Thyroid gland (tissue), 4 donors: ENCODE measurements at regions not wholly inside any gene's neighbourhood (a gene's known extent, or its start where the extent isn't known, plus 50 kb on each side); places are given as distances from the start of the nearest gene placed in this dataset.

Experiments
- DNase-seq, 2 donors: peaks; one replicate each; pipeline ENCODE4 v3.0.0-alpha.2; 2019
- H3K27ac ChIP-seq, 3 donors: fragments of 200-600 bp; sonication (generic); 1 replicate in 2 of 3; 2 replicates in 1 of 3; pipeline ENCODE4 v1.5.1; 2016 to 2019; ENCODE audit warnings: mild to moderate bottlenecking in 1 of 3, moderate library complexity in 1 of 3
- H3K27me3 ChIP-seq: fragments of 200-600 bp; sonication (generic); one replicate; pipeline ENCODE4 v1.5.1; 2019
- H3K36me3 ChIP-seq, 2 donors: fragments of 200-600 bp; sonication (generic); one replicate each; pipeline ENCODE4 v1.5.1; 2016 to 2019
- H3K4me1 ChIP-seq, 2 donors: fragments of 200-600 bp; sonication (generic); one replicate each; pipeline ENCODE4 v1.5.1; 2017 to 2019
- H3K4me3 ChIP-seq, 3 donors: fragments of 200-600 bp; sonication (generic); replicated peaks in 1 of 3; 1 replicate in 2 of 3; 2 replicates in 1 of 3; pipeline ENCODE4 v1.5.1; 2016; ENCODE audit warnings: mild to moderate bottlenecking in 1 of 3
- H3K9me3 ChIP-seq: fragments of 200-600 bp; sonication (generic); one replicate; pipeline ENCODE4 v1.5.1; 2017
- CTCF ChIP-seq, 6 experiments: fragments of 200-600 bp in 3 of 6; fragments of 450-650 bp in 3 of 6; sonication (generic) in 3 of 6; IDR thresholded peaks; one replicate each; pipeline ENCODE4 v1.5.1; 2016 to 2019; ENCODE audit warnings: antibody characterized with exemption in 6 of 6, mild to moderate bottlenecking in 2 of 6, inconsistent platforms in 1 of 6, moderate library complexity in 1 of 6
- POLR2A ChIP-seq, 2 donors: fragments of 450-650 bp; IDR thresholded peaks; one replicate each; pipeline ENCODE4 v1.6.1; 2017; ENCODE audit warnings: antibody characterized with exemption in 2 of 2, mild to moderate bottlenecking in 2 of 2, moderate library complexity in 1 of 2
- WGBS, 2 donors: methylation state at CpG; one replicate each; pipeline ENCODE4 v1.1.5; 2017; 5-methylcytosine and 5-hydroxymethylcytosine counted together
- intact Hi-C: fragments of 100-400 bp; cut with DNase I; formaldehyde crosslinking; loops from one replicate; pipeline ENCODE4 v1.15.1; 2023

DNA sequence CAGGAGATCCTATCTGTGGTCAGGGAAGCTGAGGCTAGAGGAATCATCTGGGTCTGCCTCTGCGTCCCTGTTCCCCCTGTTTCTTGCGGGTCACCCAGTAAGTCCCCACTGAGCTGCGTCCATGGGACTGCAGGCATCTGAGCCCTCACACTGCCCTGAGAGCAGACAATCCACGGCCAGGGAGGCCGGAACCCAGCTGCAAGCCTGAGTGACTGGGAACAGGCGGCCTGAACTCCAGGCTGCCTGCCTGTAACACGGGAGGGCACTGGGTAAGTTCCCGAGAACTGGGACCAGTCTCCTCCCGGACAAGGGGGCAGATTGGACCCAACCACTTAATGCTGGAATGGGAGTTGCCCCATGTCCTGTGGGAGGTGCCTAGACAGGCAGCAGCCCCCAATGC is 727.4 kb downstream of the BRD1 start:
- 65 to 69% methylated on average over 3 to 9 of the region's 9 CpGs for WGBS, 2 donors

DNA sequence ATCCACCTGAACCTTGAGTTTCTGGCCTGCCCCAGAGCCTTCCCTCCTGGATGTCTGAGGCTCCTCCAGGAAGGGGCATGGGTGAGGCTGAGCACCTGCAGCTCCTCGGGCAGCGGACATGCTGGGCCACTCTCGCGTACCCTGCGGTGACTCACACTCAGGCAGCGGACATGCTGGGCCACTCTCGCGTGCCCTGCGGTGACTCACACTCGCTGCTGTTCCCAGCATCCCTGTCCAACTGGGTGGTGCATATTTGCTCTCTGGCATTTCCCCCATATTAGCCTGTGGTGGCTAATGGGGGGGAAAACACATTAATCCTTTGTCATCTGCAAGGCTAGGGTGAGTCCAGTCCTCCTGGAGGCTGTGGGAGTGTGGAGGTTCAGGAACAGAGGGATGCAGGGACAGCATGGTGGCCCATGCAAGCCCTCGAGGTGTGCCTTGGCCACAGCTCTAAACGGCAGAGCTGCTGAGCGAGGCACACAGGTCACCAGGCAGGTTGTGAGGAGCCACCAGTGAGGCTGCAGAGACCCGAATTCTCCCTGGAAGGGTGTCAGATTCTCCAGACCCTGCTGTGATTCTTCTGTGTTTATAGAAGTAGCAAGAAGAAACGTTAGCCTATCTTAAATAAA is 728.1 kb downstream of the BRD1 start:
- no peaks in the 10 kb centered on the region for H3K9me3 ChIP-seq
- H3K27ac ChIP-seq = no peak overlapping the region
- H3K36me3 ChIP-seq = no peaks in the 10 kb centered on the region
- TF ChIP-seq CTCF (IDR thresholded peaks at IDR 0.05) = no peak
- no peak for TF ChIP-seq POLR2A (IDR thresholded peaks at IDR 0.05)
- no peaks in the 10 kb centered on the region for H3K27me3 ChIP-seq
- H3K4me1 ChIP-seq = no peaks in the 10 kb centered on the region
- no peak overlapping the region for H3K4me3 ChIP-seq
- no peak for DNase-seq
- WGBS, 2 donors = 80 to 83% methylated on average over 15 of the region's 15 CpGs
- intact Hi-C loops = no loop called here

More for the DNA sequence above, 727.4 kb downstream of the BRD1 start:
- Histone ChIP-seq H3K36me3 (no peaks in the 10 kb centered on the region), H3K9me3 (no peaks in the 10 kb centered on the region), H3K4me1 (no peaks in the 10 kb centered on the region), H3K27ac (no peak overlapping the region), H3K4me3 (no peak overlapping the region), H3K27me3 (no peaks in the 10 kb centered on the region)
- TF ChIP-seq CTCF (IDR thresholded peaks at IDR 0.05) = no peak
- no peak for TF ChIP-seq POLR2A (IDR thresholded peaks at IDR 0.05)
- DNase-seq = no peak
- intact Hi-C loops = no loop called here

GRCh38 chr22:49099089-49099488 is 728.6 kb downstream of the BRD1 start:
- DNase-seq = no peak
- no peak overlapping the region for H3K4me3 ChIP-seq
- TF ChIP-seq POLR2A (IDR thresholded peaks at IDR 0.05) = no peak
- TF ChIP-seq CTCF (IDR thresholded peaks at IDR 0.05) = no peak
- H3K9me3 ChIP-seq = no peaks in the 10 kb centered on the region
- no peaks in the 10 kb centered on the region for H3K4me1 ChIP-seq
- H3K27ac ChIP-seq = no peak overlapping the region
- H3K36me3 ChIP-seq = no peaks in the 10 kb centered on the region
- intact Hi-C loops = no loop called here
- no peaks in the 10 kb centered on the region for H3K27me3 ChIP-seq
- 90 to 91% methylated on average over 12 to 14 of the region's 14 CpGs for WGBS, 2 donors

DNA sequence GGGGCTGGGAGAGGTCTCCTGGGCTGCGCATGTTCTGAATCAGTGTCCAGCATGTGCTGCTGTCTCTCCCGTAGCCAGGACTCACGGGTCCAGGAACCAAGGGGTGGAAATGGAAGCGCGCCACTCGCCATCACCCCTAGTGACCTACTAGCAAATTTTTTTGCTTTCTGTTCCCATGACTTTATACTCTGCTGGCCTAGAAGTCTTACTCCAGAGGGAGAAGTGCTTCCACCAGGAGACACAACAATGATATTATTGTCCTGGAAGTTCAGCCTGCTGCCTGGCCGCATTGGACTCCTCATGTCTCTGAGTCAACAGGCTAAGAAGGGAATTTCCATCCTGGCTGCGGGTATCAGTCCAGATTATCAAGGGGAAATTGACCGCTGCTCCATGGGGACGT is 729.7 kb downstream of the BRD1 start:
- DNase-seq = no peak
- H3K36me3 ChIP-seq = no peaks in the 10 kb centered on the region
- H3K27ac ChIP-seq = no peak overlapping the region
- no peaks in the 10 kb centered on the region for H3K4me1 ChIP-seq
- no peak overlapping the region for H3K4me3 ChIP-seq
- H3K27me3 ChIP-seq = no peaks in the 10 kb centered on the region
- TF ChIP-seq POLR2A (IDR thresholded peaks at IDR 0.05) (no peak), CTCF (IDR thresholded peaks at IDR 0.05) (no peak)
- intact Hi-C loops = no loop called here
- WGBS, 2 donors = 78 to 87% methylated on average over 9 to 10 of the region's 10 CpGs
- no peaks in the 10 kb centered on the region for H3K9me3 ChIP-seq

DNA sequence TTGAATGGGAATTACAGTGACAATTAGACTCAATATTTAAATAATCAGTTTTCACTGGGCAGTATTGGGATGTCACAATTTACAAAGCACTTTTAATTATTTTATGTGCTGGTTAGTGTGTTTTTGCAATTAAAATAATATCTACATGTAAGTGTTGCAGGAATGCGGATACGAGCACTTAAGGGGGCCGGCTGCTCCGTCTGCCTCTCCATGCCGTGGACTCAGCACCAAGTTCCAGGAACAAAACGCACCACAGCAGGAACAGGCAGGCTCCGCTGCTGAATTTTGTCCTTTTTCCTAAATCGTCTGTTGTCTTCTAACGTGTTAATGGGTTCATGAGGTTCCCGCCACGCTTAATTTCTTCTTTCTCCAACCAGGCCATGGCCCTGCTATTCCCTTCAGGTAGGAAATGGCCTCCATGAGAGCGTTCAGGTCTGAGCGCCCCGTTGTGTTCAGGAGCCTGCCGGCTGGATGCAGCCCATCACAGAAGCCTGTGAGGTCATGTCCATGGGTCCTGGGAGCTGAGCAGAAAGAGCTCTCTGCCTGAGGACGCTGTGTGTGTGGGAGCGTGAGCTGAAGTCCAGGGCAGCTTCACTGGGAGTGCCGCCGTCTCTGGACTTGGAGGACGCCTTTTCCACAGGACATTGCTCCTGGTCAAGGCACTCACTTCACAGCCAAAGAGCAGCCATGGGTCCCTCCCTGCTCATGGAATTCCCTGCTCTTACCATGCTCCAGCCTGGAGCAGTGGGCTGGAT is 730.3 kb downstream of the BRD1 start:
- intact Hi-C loops = no loop called here
- H3K27ac ChIP-seq = no peak overlapping the region
- 86 to 87% methylated on average over 20 of the region's 20 CpGs for WGBS, 2 donors
- no peaks in the 10 kb centered on the region for H3K4me1 ChIP-seq
- H3K36me3 ChIP-seq = no peaks in the 10 kb centered on the region
- H3K4me3 ChIP-seq = no peak overlapping the region
- H3K27me3 ChIP-seq = no peaks in the 10 kb centered on the region
- H3K9me3 ChIP-seq = no peaks in the 10 kb centered on the region
- TF ChIP-seq POLR2A (IDR thresholded peaks at IDR 0.05) (no peak), CTCF (IDR thresholded peaks at IDR 0.05) (no peak)
- DNase-seq = no peak
